GM23338 (cell line): ENCODE measurements at regions not wholly inside any gene's neighbourhood (a gene's known extent, or its start where the extent isn't known, plus 50 kb on each side); places are given as distances from the start of the nearest gene placed in this dataset.

Experiments
- ATAC-seq: fragments of 200-7000 bp; cut with Tn5 transposase; 3 replicates; pipeline ENCODE4 v1.9.1; 2020
- DNase-seq: peaks from one replicate; pipeline ENCODE4 v3.0.0-alpha.2; 2015; ENCODE audit warnings: low spot score
- H2AFZ ChIP-seq: fragments of 200-600 bp; sonication (generic); 2 replicates; pipeline ENCODE4 v1.8.0; 2016; ENCODE audit warnings: antibody characterized with exemption, mild to moderate bottlenecking, moderate library complexity
- H3F3A ChIP-seq: fragments of 200-600 bp; sonication (generic); replicated peaks from 2 replicates; pipeline ENCODE4 v1.8.0; 2017; ENCODE audit warnings: antibody characterized with exemption, mixed run types, low read depth
- H3K27ac ChIP-seq: fragments of 200-600 bp; sonication (generic); 2 replicates; pipeline ENCODE4 v1.6.1; 2016; ENCODE audit warnings: low read depth
- H3K27me3 ChIP-seq: fragments of 200-600 bp; sonication (generic); 2 replicates; pipeline ENCODE4 v1.8.0; 2016; ENCODE audit warnings: mild to moderate bottlenecking, mixed run types, moderate library complexity; ENCODE audit not compliant: insufficient read depth
- H3K36me3 ChIP-seq: fragments of 200-600 bp; sonication (generic); 2 replicates; pipeline ENCODE4 v1.8.0; 2016; ENCODE audit warnings: mild to moderate bottlenecking; ENCODE audit not compliant: insufficient read depth
- H3K4me1 ChIP-seq: fragments of 200-600 bp; sonication (generic); 2 replicates; pipeline ENCODE4 v1.8.0; 2016; ENCODE audit warnings: mild to moderate bottlenecking, moderate library complexity; ENCODE audit not compliant: insufficient read depth
- H3K4me2 ChIP-seq: fragments of 200-600 bp; sonication (generic); 2 replicates; pipeline ENCODE4 v1.7.1; 2017; ENCODE audit warnings: mixed run types
- H3K4me3 ChIP-seq: fragments of 200-600 bp; sonication (generic); 2 replicates; pipeline ENCODE4 v1.6.1; 2016; ENCODE audit warnings: mixed run types
- H3K79me2 ChIP-seq: fragments of 200-600 bp; sonication (generic); replicated peaks from 2 replicates; pipeline ENCODE4 v1.8.0; 2017; ENCODE audit warnings: mild to moderate bottlenecking; ENCODE audit not compliant: insufficient read depth
- H3K9me2 ChIP-seq: fragments of 200-600 bp; sonication (generic); 2 replicates; pipeline ENCODE4 v1.8.0; 2017; ENCODE audit not compliant: insufficient read depth
- H4K20me1 ChIP-seq: fragments of 200-600 bp; sonication (generic); replicated peaks from 2 replicates; pipeline ENCODE4 v1.8.0; 2017; ENCODE audit warnings: mild to moderate bottlenecking; ENCODE audit not compliant: insufficient read depth
- H3K27ac Mint-ChIP-seq: 2 replicates; pipeline ENCODE4 v1.8.0; 2020; ENCODE audit warnings: inconsistent platforms, mild to moderate bottlenecking, moderate library complexity, mixed read lengths
- H3K27me3 Mint-ChIP-seq: 3 replicates; pipeline ENCODE4 v1.8.0; 2022; ENCODE audit warnings: low read depth, mild to moderate bottlenecking, moderate library complexity, mixed read lengths, inconsistent platforms; ENCODE audit not compliant: insufficient read depth, poor library complexity
- H3K36me3 Mint-ChIP-seq: 3 replicates; pipeline ENCODE4 v1.8.0; 2021; ENCODE audit warnings: low read depth, mild to moderate bottlenecking, inconsistent platforms, moderate library complexity, mixed read lengths
- H3K4me1 Mint-ChIP-seq: 3 replicates; pipeline ENCODE4 v1.8.0; 2020; ENCODE audit warnings: mild to moderate bottlenecking, inconsistent platforms, mixed read lengths
- H3K4me3 Mint-ChIP-seq: 3 replicates; pipeline ENCODE4 v1.8.0; 2021; ENCODE audit warnings: moderate library complexity, mild to moderate bottlenecking, inconsistent platforms, mixed read lengths
- H3K9me3 Mint-ChIP-seq: 3 replicates; pipeline ENCODE4 v1.8.0; 2020; ENCODE audit warnings: moderate library complexity, mild to moderate bottlenecking, inconsistent platforms, mixed read lengths
- CREB1 ChIP-seq: fragments of 250-450 bp; sonication (Bioruptor Pico); IDR thresholded peaks from 2 replicates; pipeline ENCODE4 v1.5.0; 2020; ENCODE audit warnings: low read depth, mild to moderate bottlenecking, moderate library complexity
- EZH2 ChIP-seq: fragments of 200-600 bp; sonication (generic); IDR thresholded peaks from one replicate; pipeline ENCODE4 v1.8.0; 2017; ENCODE audit warnings: antibody characterized with exemption, mild to moderate bottlenecking, low read depth; ENCODE audit not compliant: unreplicated experiment
- JUNB ChIP-seq: IDR thresholded peaks from one replicate; pipeline ENCODE4 v1.6.1; 2016; ENCODE audit warnings: antibody characterized with exemption; ENCODE audit not compliant: unreplicated experiment
- NANOG ChIP-seq: IDR thresholded peaks from 2 replicates; pipeline ENCODE4 v1.6.1; 2016; ENCODE audit warnings: antibody characterized with exemption, borderline replicate concordance
- POLR2AphosphoS5 ChIP-seq: IDR thresholded peaks from 2 replicates; pipeline ENCODE4 v1.6.1; 2016; ENCODE audit warnings: antibody characterized with exemption, low read depth
- REST ChIP-seq: IDR thresholded peaks from one replicate; pipeline ENCODE4 v1.6.1; 2018; ENCODE audit warnings: antibody characterized with exemption; ENCODE audit not compliant: unreplicated experiment
- STAT1 ChIP-seq: IDR thresholded peaks from one replicate; pipeline ENCODE4 v1.6.1; 2016; ENCODE audit warnings: antibody characterized with exemption; ENCODE audit not compliant: unreplicated experiment
- ZNF114 ChIP-seq: fragments of 250-450 bp; sonication (Bioruptor Pico); IDR thresholded peaks from 2 replicates; pipeline ENCODE4 v1.5.0; 2020; ENCODE audit warnings: mild to moderate bottlenecking, moderate library complexity
- ZNF462 ChIP-seq: fragments of 250-450 bp; sonication (Bioruptor Pico); IDR thresholded peaks from 2 replicates; pipeline ENCODE4 v1.5.0; 2020; ENCODE audit warnings: mild to moderate bottlenecking, moderate library complexity
- TF ChIP-seq, protein P1 (sequence below), 2 experiments: fragments of 200-600 bp in 1 of 2; sonication (generic) in 1 of 2; conservative IDR thresholded peaks; 2 replicates each; pipeline versions ENCODE4 v1.5.1 to v1.6.1; 2016 to 2017; ENCODE audit warnings: antibody characterized with exemption in 2 of 2, low read depth in 2 of 2, mild to moderate bottlenecking in 2 of 2, moderate library complexity in 1 of 2

GRCh38 chr12:89988188-89988915, 279.7 kb upstream of the ATP2B1 start:
- no peaks in the 10 kb centered on the region for H3K36me3 Mint-ChIP-seq
- Histone ChIP-seq H3K4me3 (no peak overlapping the region), H2AFZ (no peak overlapping the region), H3F3A (no peaks in the 10 kb centered on the region), H3K4me1 (peaks cover 9% of the 10 kb centered on the region; the same call in 1 of the 2 replicates), H3K4me2 (no peak overlapping the region), H4K20me1 (no peaks in the 10 kb centered on the region), H3K27me3 (no peaks in the 10 kb centered on the region), H3K36me3 (no peaks in the 10 kb centered on the region), H3K79me2 (no peaks in the 10 kb centered on the region), H3K9me2 (0 out of 2 replicates have a peak, but pooled peaks cover 2% of the 10 kb centered on the region), H3K27ac (no peak overlapping the region)
- no peak for ATAC-seq
- H3K27me3 Mint-ChIP-seq = no peaks in the 10 kb centered on the region
- H3K9me3 Mint-ChIP-seq = no peaks in the 10 kb centered on the region
- no peak for TF ChIP-seq REST
- TF ChIP-seq, protein P1, sequence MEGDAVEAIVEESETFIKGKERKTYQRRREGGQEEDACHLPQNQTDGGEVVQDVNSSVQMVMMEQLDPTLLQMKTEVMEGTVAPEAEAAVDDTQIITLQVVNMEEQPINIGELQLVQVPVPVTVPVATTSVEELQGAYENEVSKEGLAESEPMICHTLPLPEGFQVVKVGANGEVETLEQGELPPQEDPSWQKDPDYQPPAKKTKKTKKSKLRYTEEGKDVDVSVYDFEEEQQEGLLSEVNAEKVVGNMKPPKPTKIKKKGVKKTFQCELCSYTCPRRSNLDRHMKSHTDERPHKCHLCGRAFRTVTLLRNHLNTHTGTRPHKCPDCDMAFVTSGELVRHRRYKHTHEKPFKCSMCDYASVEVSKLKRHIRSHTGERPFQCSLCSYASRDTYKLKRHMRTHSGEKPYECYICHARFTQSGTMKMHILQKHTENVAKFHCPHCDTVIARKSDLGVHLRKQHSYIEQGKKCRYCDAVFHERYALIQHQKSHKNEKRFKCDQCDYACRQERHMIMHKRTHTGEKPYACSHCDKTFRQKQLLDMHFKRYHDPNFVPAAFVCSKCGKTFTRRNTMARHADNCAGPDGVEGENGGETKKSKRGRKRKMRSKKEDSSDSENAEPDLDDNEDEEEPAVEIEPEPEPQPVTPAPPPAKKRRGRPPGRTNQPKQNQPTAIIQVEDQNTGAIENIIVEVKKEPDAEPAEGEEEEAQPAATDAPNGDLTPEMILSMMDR (conservative IDR thresholded peaks at IDR 0.05; ENCODE audit: low read depth in 2 of 2) = no peak
- no peak for TF ChIP-seq ZNF114 (CRISPR knock-in tag)
- no peak for TF ChIP-seq CREB1 (CRISPR knock-in tag)
- no peak for TF ChIP-seq POLR2AphosphoS5
- TF ChIP-seq NANOG = no peak
- TF ChIP-seq STAT1 = no peak
- TF ChIP-seq JUNB = no peak
- TF ChIP-seq EZH2 = no peak
- no peak for TF ChIP-seq ZNF462 (CRISPR knock-in tag)
- H3K4me3 Mint-ChIP-seq = no peak overlapping the region
- peaks cover 11% of the 10 kb centered on the region; the same call in 2 of the 3 replicates for H3K4me1 Mint-ChIP-seq
- H3K27ac Mint-ChIP-seq = no peak overlapping the region
- DNase-seq = no peak
